Naive B cell (primary cell): ENCODE measurements at regions not wholly inside any gene's neighbourhood (a gene's known extent, or its start where the extent isn't known, plus 50 kb on each side); places are given as distances from the start of the nearest gene placed in this dataset.
"Not testable (repeated sequence)": the region's sequence is repeated elsewhere in the genome, so short reads cannot be mapped to it uniquely, and the experiment has no call there.

Source experiments
- ATAC-seq, 2 donors: fragments of 150-1000 bp; cut with Tn5 transposase; 2 replicates each; pipeline ENCODE4 v1.10.0; 2021; ENCODE audit warnings: low read depth in 2 of 2, mild to moderate bottlenecking in 2 of 2, moderate library complexity in 2 of 2
- DNase-seq: peaks from one replicate; pipeline ENCODE4 v3.0.0; 2022
- H3K27ac Mint-ChIP-seq, 6 donors: one replicate each; pipeline ENCODE4 v1.8.0; 2020 to 2022; ENCODE audit warnings: mild to moderate bottlenecking in 6 of 6, mixed read lengths in 6 of 6, moderate library complexity in 5 of 6, inconsistent platforms in 2 of 6
- H3K27me3 Mint-ChIP-seq, 3 donors: one replicate each; pipeline ENCODE4 v1.8.0; 2021 to 2022; ENCODE audit warnings: mixed read lengths in 3 of 3, mild to moderate bottlenecking in 1 of 3
- H3K36me3 Mint-ChIP-seq, 2 donors: one replicate each; pipeline ENCODE4 v1.8.0; 2020 to 2022; ENCODE audit warnings: mixed read lengths in 2 of 2, inconsistent platforms in 1 of 2, mild to moderate bottlenecking in 1 of 2
- H3K4me1 Mint-ChIP-seq, 3 donors: one replicate each; pipeline ENCODE4 v1.8.0; 2020 to 2022; ENCODE audit warnings: mixed read lengths in 3 of 3, inconsistent platforms in 1 of 3, mild to moderate bottlenecking in 1 of 3, moderate library complexity in 1 of 3
- H3K4me3 Mint-ChIP-seq, 8 donors: one replicate each; pipeline ENCODE4 v1.8.0; 2020 to 2022; ENCODE audit warnings: mild to moderate bottlenecking in 8 of 8, mixed read lengths in 8 of 8, moderate library complexity in 8 of 8, inconsistent platforms in 2 of 8
- H3K9me3 Mint-ChIP-seq, 7 donors: one replicate each; pipeline ENCODE4 v1.8.0; 2020 to 2022; ENCODE audit warnings: mixed read lengths in 7 of 7, mild to moderate bottlenecking in 5 of 7, inconsistent platforms in 2 of 7, moderate library complexity in 1 of 7

DNA sequence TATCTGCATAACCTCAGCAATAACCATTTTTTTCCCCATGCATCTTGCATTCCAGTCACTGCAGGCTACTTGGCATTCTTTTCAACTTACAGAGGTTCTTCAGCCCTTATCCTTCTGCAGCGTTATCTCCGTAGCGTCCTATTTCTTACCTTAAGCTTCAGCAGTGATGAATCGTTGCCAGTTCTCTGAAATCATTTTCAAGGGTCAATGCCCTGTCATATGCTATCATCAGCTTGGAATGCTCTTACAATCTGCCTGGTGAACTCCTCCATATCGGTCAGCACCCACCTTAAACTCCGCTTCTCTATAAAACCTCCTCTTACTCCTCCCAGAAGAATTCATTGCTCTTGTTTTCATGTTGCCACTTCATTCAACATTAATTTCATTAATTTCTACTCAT lies 105.1 kb upstream of the DPH5 start:
- Mint-ChIP-seq H3K4me3 (no peak overlapping the region), H3K36me3 (no peaks in the 10 kb centered on the region), H3K27me3 (no peaks in the 10 kb centered on the region), H3K9me3 (no peaks in the 10 kb centered on the region), H3K4me1 (peaks cover 48 to 78% (median 55%) of the 10 kb centered on the region in 3 donors), H3K27ac (peak overlapping the region in 4 of 6 donors; percentile 7 to 67 (median 43))
- DNase-seq (no peak), ATAC-seq (no peak)

DNA sequence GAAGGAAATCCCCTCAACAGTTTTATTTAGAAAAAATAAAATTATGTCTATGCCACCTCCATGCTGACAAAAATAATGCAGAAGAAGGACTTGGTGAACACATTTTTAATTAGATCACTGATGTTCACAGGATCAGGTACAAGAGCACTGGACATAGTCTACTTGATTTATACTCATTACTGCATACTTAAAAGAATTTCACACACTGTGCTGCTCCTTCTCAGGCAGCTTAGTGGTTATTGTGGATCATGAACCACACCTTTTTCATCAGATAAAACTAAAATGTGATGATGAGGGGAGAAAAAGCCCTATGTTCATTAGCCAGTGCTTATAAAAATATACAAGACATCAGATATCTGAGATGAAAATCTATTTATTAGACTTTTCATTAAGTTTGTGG lies 103.3 kb upstream of the DPH5 start:
- Mint-ChIP-seq H3K36me3 (no peaks in the 10 kb centered on the region), H3K9me3 (peaks cover 0 to 2% (median 0%) of the 10 kb centered on the region in 7 donors), H3K4me1 (peaks cover 38 to 76% (median 48%) of the 10 kb centered on the region in 3 donors), H3K27ac (peak overlapping the region; percentile 27 to 92 (median 82)), H3K27me3 (no peaks in the 10 kb centered on the region), H3K4me3 (peak overlapping the region in 5 of 8 donors; percentile 51 to 89 (median 80))
- DNase-seq (no peak), ATAC-seq (no peak)

DNA sequence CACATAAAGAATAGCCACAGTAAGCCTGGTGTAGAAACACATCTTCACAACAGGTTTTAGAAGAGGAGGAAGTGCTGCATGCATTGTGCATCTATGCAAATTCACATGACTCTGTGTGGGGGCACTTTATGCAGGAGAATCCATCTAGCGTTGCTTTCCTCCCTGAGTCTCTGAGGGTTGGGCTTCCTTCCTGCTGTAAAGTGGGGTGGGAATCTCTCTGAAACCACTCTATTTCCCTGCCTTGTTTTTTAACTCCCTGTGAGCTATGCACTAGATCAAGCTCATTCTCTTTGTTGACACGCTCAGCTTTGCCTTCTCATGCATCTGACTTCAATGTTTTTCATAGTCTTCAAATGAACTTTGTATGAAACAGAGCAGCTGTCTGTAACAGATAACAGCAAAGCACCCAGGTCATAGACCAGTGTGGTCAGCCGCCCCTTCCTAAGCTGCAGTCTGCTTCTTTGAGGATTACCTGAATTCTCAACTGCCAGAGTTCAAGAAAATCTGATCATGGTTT lies 102.7 kb upstream of the DPH5 start:
- peak overlapping the region; percentile 40 to 89 (median 75) for H3K4me3 Mint-ChIP-seq
- peaks cover 38 to 75% (median 51%) of the 10 kb centered on the region in 3 donors for H3K4me1 Mint-ChIP-seq
- H3K9me3 Mint-ChIP-seq: peaks cover 0 to 2% (median 0%) of the 10 kb centered on the region in 7 donors
- no peaks in the 10 kb centered on the region for H3K27me3 Mint-ChIP-seq
- peak; percentile 98 for ATAC-seq
- H3K27ac Mint-ChIP-seq: peak overlapping the region; percentile 27 to 92 (median 82)
- peak; percentile 74 for DNase-seq
- H3K36me3 Mint-ChIP-seq: no peaks in the 10 kb centered on the region

- no peak overlapping the region for H3K4me3 Mint-ChIP-seq
- peak overlapping the region in 1 of 6 donors; percentile 75 for H3K27ac Mint-ChIP-seq
- peaks cover 26 to 69% (median 40%) of the 10 kb centered on the region in 3 donors for H3K4me1 Mint-ChIP-seq
- H3K9me3 Mint-ChIP-seq: peaks cover 0 to 2% (median 0%) of the 10 kb centered on the region in 7 donors
- no peaks in the 10 kb centered on the region for H3K27me3 Mint-ChIP-seq
- no peaks in the 10 kb centered on the region for H3K36me3 Mint-ChIP-seq
- no peak for DNase-seq
- no peak for ATAC-seq
Observed at GRCh38 chr1:101124405-101124804, 98.8 kb upstream of the DPH5 start.

DNA sequence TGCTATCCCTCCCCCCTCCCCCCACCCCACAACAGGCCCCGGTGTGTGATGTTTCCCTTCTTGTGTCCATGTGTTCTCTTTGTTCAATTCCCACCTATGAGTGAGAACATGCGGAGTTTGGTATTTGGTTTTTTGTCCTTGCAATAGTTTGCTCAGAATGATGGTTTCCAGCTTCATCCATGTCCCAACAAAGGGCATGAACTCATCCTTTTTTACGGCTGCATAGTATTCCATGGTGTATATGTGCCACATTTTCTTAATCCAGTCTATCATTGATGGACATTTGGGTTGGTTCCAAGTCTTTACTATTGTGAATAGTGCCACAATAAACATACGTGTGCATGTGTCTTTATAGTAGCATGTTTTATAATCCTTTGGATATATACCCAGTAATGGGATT lies 98.3 kb upstream of the DPH5 start:
- not testable (repeated sequence) for ATAC-seq, DNase-seq, H3K36me3 Mint-ChIP-seq, H3K4me3 Mint-ChIP-seq, H3K27me3 Mint-ChIP-seq, H3K9me3 Mint-ChIP-seq
- Mint-ChIP-seq H3K27ac (peak overlapping the region in 1 of 6 donors; percentile 74), H3K4me1 (peaks cover 26 to 65% (median 39%) of the 10 kb centered on the region in 3 donors)

- peak; percentile 14 for DNase-seq
- peaks cover 19 to 52% (median 31%) of the 10 kb centered on the region in 3 donors for H3K4me1 Mint-ChIP-seq
- H3K36me3 Mint-ChIP-seq: no peaks in the 10 kb centered on the region
- peak overlapping the region; percentile 27 to 84 (median 68) for H3K27ac Mint-ChIP-seq
- peak overlapping the region; percentile 16 to 83 (median 71) for H3K4me3 Mint-ChIP-seq
- H3K9me3 Mint-ChIP-seq: peaks cover 0 to 2% (median 0%) of the 10 kb centered on the region in 7 donors
- no peaks in the 10 kb centered on the region for H3K27me3 Mint-ChIP-seq
- ATAC-seq: peak; percentile 75 to 79
Observed at GRCh38 chr1:101122452-101123166, 97.0 kb upstream of the DPH5 start.

DNA sequence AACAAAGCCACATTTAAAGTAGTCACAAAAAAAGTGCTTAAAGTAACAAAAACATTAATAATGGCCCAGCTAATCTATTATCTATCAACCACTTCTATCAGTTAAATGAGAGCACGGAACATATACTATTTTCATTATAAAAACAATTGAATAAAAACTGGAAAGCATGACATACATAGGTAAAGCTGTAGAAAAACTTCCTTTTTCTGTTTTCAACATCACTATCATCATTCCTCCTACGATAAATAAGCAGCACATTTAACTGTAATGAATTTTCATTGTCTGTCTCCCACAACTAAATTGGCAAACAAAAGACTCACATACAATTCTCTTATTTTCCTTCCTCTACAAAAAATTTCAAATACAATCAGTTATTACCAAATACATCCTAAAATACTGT lies 96.4 kb upstream of the DPH5 start:
- Mint-ChIP-seq H3K4me3 (peak overlapping the region in 6 of 8 donors; percentile 48 to 83 (median 72)), H3K27me3 (no peaks in the 10 kb centered on the region), H3K27ac (peak overlapping the region; percentile 27 to 84 (median 60)), H3K9me3 (peaks cover 0 to 2% (median 0%) of the 10 kb centered on the region in 7 donors), H3K36me3 (no peaks in the 10 kb centered on the region), H3K4me1 (peaks cover 19 to 47% (median 31%) of the 10 kb centered on the region in 3 donors)
- DNase-seq (no peak), ATAC-seq (peak in 1 of 2 donors; percentile 19)

GRCh38 chr1:101121504-101121903 lies 95.9 kb upstream of the DPH5 start:
- DNase-seq: no peak
- Mint-ChIP-seq H3K9me3 (peaks cover 0 to 2% (median 0%) of the 10 kb centered on the region in 7 donors), H3K27me3 (no peaks in the 10 kb centered on the region), H3K4me1 (peaks cover 19 to 46% (median 31%) of the 10 kb centered on the region in 3 donors), H3K27ac (peak overlapping the region in 5 of 6 donors; percentile 27 to 84 (median 58)), H3K4me3 (peak overlapping the region in 5 of 8 donors; percentile 48 to 83 (median 70)), H3K36me3 (no peaks in the 10 kb centered on the region)
- ATAC-seq: no peak

GRCh38 chr1:101120868-101121267 lies 95.3 kb upstream of the DPH5 start:
- Mint-ChIP-seq H3K27me3 (no peaks in the 10 kb centered on the region), H3K4me3 (no peak overlapping the region), H3K36me3 (no peaks in the 10 kb centered on the region), H3K4me1 (peaks cover 19 to 39% (median 37%) of the 10 kb centered on the region in 3 donors), H3K27ac (peak overlapping the region in 4 of 6 donors; percentile 27 to 84 (median 62)), H3K9me3 (peaks cover 0 to 2% (median 0%) of the 10 kb centered on the region in 7 donors)
- no peak for ATAC-seq
- no peak for DNase-seq

DNA sequence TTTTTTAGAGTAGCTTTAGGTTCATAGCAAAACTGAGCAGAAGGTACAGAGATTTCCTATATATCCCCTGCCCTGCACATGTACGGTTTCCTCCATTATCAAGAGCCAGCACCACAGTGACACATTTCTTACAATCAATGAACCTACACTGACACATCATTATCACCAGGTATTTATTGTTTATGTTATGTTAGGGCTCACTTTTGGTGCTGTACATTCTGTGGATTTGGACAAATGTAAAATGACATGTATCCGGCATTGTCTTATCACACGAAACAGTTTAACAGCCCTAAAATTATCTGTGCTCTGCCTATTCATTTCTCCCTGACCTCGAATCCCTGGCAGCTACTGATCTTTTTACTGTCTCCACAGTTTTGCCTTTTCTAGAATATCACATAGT lies 93.7 kb upstream of the DPH5 start:
- ATAC-seq: no peak
- H3K4me1 Mint-ChIP-seq: peaks cover 15 to 35% (median 27%) of the 10 kb centered on the region in 3 donors
- H3K9me3 Mint-ChIP-seq: no peaks in the 10 kb centered on the region
- no peak for DNase-seq
- H3K4me3 Mint-ChIP-seq: no peak overlapping the region
- H3K27me3 Mint-ChIP-seq: no peaks in the 10 kb centered on the region
- peak overlapping the region in 3 of 6 donors; percentile 8 to 36 (median 27) for H3K27ac Mint-ChIP-seq
- H3K36me3 Mint-ChIP-seq: no peaks in the 10 kb centered on the region

DNA sequence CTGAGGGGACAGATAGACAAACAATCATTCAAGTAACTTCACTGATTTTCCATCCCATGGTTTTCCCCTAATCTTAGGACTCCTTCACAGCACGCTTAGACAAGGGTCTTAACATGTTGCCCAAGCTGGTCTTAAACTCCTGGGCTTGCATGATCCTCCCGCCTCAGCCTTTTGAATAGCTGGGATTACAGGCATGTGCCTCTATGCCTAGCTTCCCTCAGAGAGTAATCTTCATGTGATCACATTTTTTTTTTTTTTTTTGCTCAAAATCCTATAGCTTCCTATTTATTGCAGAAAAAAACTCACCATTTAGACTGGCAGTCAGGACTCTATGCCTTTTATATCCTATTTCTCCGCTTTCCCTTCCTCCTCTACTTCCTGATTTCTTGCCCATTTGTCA lies 90.4 kb upstream of the DPH5 start:
- Mint-ChIP-seq H3K27me3 (no peaks in the 10 kb centered on the region), H3K4me3 (no peak overlapping the region), H3K9me3 (peaks cover 0 to 5% (median 0%) of the 10 kb centered on the region in 7 donors), H3K36me3 (no peaks in the 10 kb centered on the region), H3K4me1 (peaks cover 19 to 32% (median 20%) of the 10 kb centered on the region in 3 donors), H3K27ac (peak overlapping the region; percentile 48 to 94 (median 76))
- ATAC-seq: no peak
- no peak for DNase-seq

GRCh38 chr1:101115112-101115511 lies 89.5 kb upstream of the DPH5 start:
- Mint-ChIP-seq H3K4me3 (no peak overlapping the region), H3K9me3 (peaks cover 0 to 5% (median 0%) of the 10 kb centered on the region in 7 donors), H3K4me1 (peaks cover 25 to 35% (median 27%) of the 10 kb centered on the region in 3 donors), H3K27ac (peak overlapping the region in 3 of 6 donors; percentile 13 to 84 (median 27)), H3K36me3 (no peaks in the 10 kb centered on the region), H3K27me3 (no peaks in the 10 kb centered on the region)
- no peak for ATAC-seq
- no peak for DNase-seq

GRCh38 chr1:101114128-101114527 lies 88.5 kb upstream of the DPH5 start:
- Mint-ChIP-seq H3K27ac (peak overlapping the region in 3 of 6 donors; percentile 76 to 100 (median 94)), H3K4me1 (peaks cover 28 to 42% (median 31%) of the 10 kb centered on the region in 3 donors)
- H3K36me3 Mint-ChIP-seq, H3K27me3 Mint-ChIP-seq, H3K4me3 Mint-ChIP-seq, DNase-seq, H3K9me3 Mint-ChIP-seq, ATAC-seq: not testable (repeated sequence)
